HUES6 (cell line): ENCODE measurements at regions not wholly inside any gene's neighbourhood (a gene's known extent, or its start where the extent isn't known, plus 50 kb on each side); places are given as distances from the start of the nearest gene placed in this dataset.

Source experiments
- H3K27ac ChIP-seq: 2 replicates; pipeline ENCODE4 v1.7.0; 2013; ENCODE audit warnings: low read depth, mild to moderate bottlenecking, low read length, inconsistent platforms
- H3K27me3 ChIP-seq: 2 replicates; pipeline ENCODE4 v1.6.1; 2013; ENCODE audit warnings: low read length; ENCODE audit not compliant: control insufficient read depth, insufficient read depth
- H3K36me3 ChIP-seq: 2 replicates; pipeline ENCODE4 v1.6.1; 2013; ENCODE audit warnings: low read length; ENCODE audit not compliant: control insufficient read depth, insufficient read depth
- H3K4me1 ChIP-seq: 2 replicates; pipeline ENCODE4 v1.6.1; 2013; ENCODE audit warnings: low read length; ENCODE audit not compliant: control insufficient read depth, insufficient read depth
- H3K4me3 ChIP-seq: 2 replicates; pipeline ENCODE4 v1.5.1; 2013; ENCODE audit warnings: low read depth, low read length
- H3K9ac ChIP-seq: one replicate; pipeline ENCODE4 v1.6.1; 2013; ENCODE audit warnings: mild to moderate bottlenecking, low read length
- H3K9me3 ChIP-seq: 2 replicates; pipeline ENCODE4 v1.6.1; 2013; ENCODE audit warnings: low read depth, low read length; ENCODE audit not compliant: control insufficient read depth, insufficient read depth

GRCh38 chr4:36758312-36759178, 477.1 kb downstream of the DTHD1 start:
- Histone ChIP-seq H3K9ac (peak overlapping the region; percentile 55), H3K27ac (peak overlapping the region; percentile 52; the same call in 1 of the 2 replicates), H3K4me1 (peaks cover 40% of the 10 kb centered on the region), H3K9me3 (no peaks in the 10 kb centered on the region), H3K4me3 (peak overlapping the region; percentile 19), H3K36me3 (no peaks in the 10 kb centered on the region), H3K27me3 (peaks cover 3% of the 10 kb centered on the region; the same call in 1 of the 2 replicates)

- no peak overlapping the region for H3K9ac ChIP-seq
- H3K4me3 ChIP-seq, result no peak overlapping the region
- H3K27ac ChIP-seq, result no peak overlapping the region
- H3K36me3 ChIP-seq, result no peaks in the 10 kb centered on the region
- no peaks in the 10 kb centered on the region for H3K9me3 ChIP-seq
- H3K4me1 ChIP-seq, result peaks cover 40% of the 10 kb centered on the region
- peaks cover 3% of the 10 kb centered on the region; the same call in 1 of the 2 replicates for H3K27me3 ChIP-seq
Observed at GRCh38 chr4:36761607-36762006, 480.2 kb downstream of the DTHD1 start.

GRCh38 chr4:36763814-36764213, 480.7 kb upstream of the NWD2 start:
- Histone ChIP-seq H3K36me3 (no peaks in the 10 kb centered on the region), H3K4me1 (peaks cover 19% of the 10 kb centered on the region), H3K9me3 (no peaks in the 10 kb centered on the region), H3K9ac (no peak overlapping the region), H3K4me3 (no peak overlapping the region), H3K27ac (no peak overlapping the region), H3K27me3 (peaks cover 3% of the 10 kb centered on the region; the same call in 1 of the 2 replicates)

- Histone ChIP-seq H3K27me3 (no peaks in the 10 kb centered on the region), H3K4me1 (no peaks in the 10 kb centered on the region), H3K9me3 (no peaks in the 10 kb centered on the region), H3K4me3 (no peak overlapping the region), H3K27ac (no peak overlapping the region), H3K9ac (no peak overlapping the region), H3K36me3 (no peaks in the 10 kb centered on the region)
Observed at GRCh38 chr4:36767596-36767995, 476.9 kb upstream of the NWD2 start.

- no peaks in the 10 kb centered on the region for H3K9me3 ChIP-seq
- H3K4me1 ChIP-seq, result no peaks in the 10 kb centered on the region
- H3K27me3 ChIP-seq, result no peaks in the 10 kb centered on the region
- H3K27ac ChIP-seq, result no peak overlapping the region
- no peak overlapping the region for H3K4me3 ChIP-seq
- H3K9ac ChIP-seq, result no peak overlapping the region
- no peaks in the 10 kb centered on the region for H3K36me3 ChIP-seq
Observed at GRCh38 chr4:36771411-36772153, 473.0 kb upstream of the NWD2 start.

- Histone ChIP-seq H3K4me3 (no peak overlapping the region), H3K36me3 (no peaks in the 10 kb centered on the region), H3K9ac (no peak overlapping the region), H3K4me1 (no peaks in the 10 kb centered on the region), H3K27me3 (no peaks in the 10 kb centered on the region), H3K9me3 (no peaks in the 10 kb centered on the region), H3K27ac (no peak overlapping the region)
Observed at GRCh38 chr4:36772154-36772516, 472.4 kb upstream of the NWD2 start.

GRCh38 chr4:36773467-36773866, 471.1 kb upstream of the NWD2 start:
- no peaks in the 10 kb centered on the region for H3K9me3 ChIP-seq
- H3K27ac ChIP-seq, result no peak overlapping the region
- no peaks in the 10 kb centered on the region for H3K4me1 ChIP-seq
- no peak overlapping the region for H3K4me3 ChIP-seq
- no peak overlapping the region for H3K9ac ChIP-seq
- H3K36me3 ChIP-seq, result no peaks in the 10 kb centered on the region
- H3K27me3 ChIP-seq, result no peaks in the 10 kb centered on the region

GRCh38 chr4:36775544-36775943, 469.0 kb upstream of the NWD2 start:
- H3K4me1 ChIP-seq, result no peaks in the 10 kb centered on the region
- no peak overlapping the region for H3K4me3 ChIP-seq
- no peak overlapping the region for H3K9ac ChIP-seq
- no peaks in the 10 kb centered on the region for H3K27me3 ChIP-seq
- no peaks in the 10 kb centered on the region for H3K36me3 ChIP-seq
- no peaks in the 10 kb centered on the region for H3K9me3 ChIP-seq
- no peak overlapping the region for H3K27ac ChIP-seq

- no peak overlapping the region for H3K27ac ChIP-seq
- no peak overlapping the region for H3K9ac ChIP-seq
- H3K4me1 ChIP-seq, result no peaks in the 10 kb centered on the region
- H3K9me3 ChIP-seq, result no peaks in the 10 kb centered on the region
- no peaks in the 10 kb centered on the region for H3K27me3 ChIP-seq
- no peak overlapping the region for H3K4me3 ChIP-seq
- H3K36me3 ChIP-seq, result no peaks in the 10 kb centered on the region
Observed at GRCh38 chr4:36779601-36780000, 464.9 kb upstream of the NWD2 start.

GRCh38 chr4:36785973-36786372, 458.6 kb upstream of the NWD2 start:
- no peak overlapping the region for H3K9ac ChIP-seq
- no peaks in the 10 kb centered on the region for H3K27me3 ChIP-seq
- H3K36me3 ChIP-seq, result no peaks in the 10 kb centered on the region
- no peaks in the 10 kb centered on the region for H3K9me3 ChIP-seq
- H3K27ac ChIP-seq, result no peak overlapping the region
- no peaks in the 10 kb centered on the region for H3K4me1 ChIP-seq
- H3K4me3 ChIP-seq, result no peak overlapping the region

- H3K27ac ChIP-seq, result no peak overlapping the region
- H3K4me3 ChIP-seq, result no peak overlapping the region
- H3K4me1 ChIP-seq, result no peaks in the 10 kb centered on the region
- H3K27me3 ChIP-seq, result no peaks in the 10 kb centered on the region
- no peaks in the 10 kb centered on the region for H3K9me3 ChIP-seq
- no peaks in the 10 kb centered on the region for H3K36me3 ChIP-seq
- H3K9ac ChIP-seq, result no peak overlapping the region
Observed at GRCh38 chr4:36786519-36786918, 458.0 kb upstream of the NWD2 start.
